ENCODE measurements at regions not wholly inside any gene's neighbourhood (a gene's known extent, or its start where the extent isn't known, plus 50 kb on each side); places are given as distances from the start of the nearest gene placed in this dataset.
"Not testable (repeated sequence)": the region's sequence is repeated elsewhere in the genome, so short reads cannot be mapped to it uniquely, and the experiment has no call there.

- no peak for DNase-seq
Measured at GRCh38 chr1:193438312-193438711, 251.9 kb upstream of the B3GALT2 start.

DNA sequence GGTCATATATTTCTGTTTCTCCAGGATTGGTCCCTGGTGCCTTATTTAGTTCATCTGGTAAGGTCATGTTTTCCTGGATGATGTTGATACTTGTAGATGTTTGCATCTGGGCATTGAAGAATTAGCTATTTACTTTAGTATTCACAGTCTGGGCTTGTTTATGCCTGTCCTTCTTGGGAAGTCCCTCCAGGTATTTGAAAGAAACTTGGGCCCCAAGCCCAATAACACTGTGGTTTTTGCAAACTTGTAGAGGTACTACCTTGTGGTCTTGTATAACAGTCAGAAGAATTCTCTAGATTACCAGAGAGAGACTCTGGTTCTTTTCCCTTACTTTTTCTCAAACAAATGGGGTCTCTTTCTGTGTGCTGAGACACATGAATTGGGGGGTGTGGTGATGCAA is 251.4 kb upstream of the B3GALT2 start:
- DNase-seq = no peak

- DNase-seq = not testable (repeated sequence)
Measured at GRCh38 chr1:193437333-193437732, 250.9 kb upstream of the B3GALT2 start.

DNA sequence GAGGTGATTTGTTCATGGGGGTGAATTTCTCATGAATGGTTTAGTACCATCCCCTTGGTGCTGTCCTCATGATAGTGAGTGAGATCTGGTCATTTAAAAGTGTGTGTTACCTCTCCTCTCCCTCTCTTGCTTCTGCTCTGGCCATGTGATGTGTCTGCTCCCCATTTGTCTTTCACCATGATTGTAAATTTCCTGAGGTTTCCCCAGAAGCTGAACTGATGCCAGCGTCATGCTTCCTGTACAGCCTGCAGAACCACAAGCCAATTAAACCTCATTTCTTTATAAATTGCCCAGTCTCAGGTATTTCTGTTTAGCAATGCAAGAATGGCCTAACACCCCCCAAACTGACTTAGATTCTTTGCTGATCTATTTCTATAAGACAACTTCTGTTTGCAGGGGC is 249.4 kb upstream of the B3GALT2 start:
- DNase-seq = no peak

DNA sequence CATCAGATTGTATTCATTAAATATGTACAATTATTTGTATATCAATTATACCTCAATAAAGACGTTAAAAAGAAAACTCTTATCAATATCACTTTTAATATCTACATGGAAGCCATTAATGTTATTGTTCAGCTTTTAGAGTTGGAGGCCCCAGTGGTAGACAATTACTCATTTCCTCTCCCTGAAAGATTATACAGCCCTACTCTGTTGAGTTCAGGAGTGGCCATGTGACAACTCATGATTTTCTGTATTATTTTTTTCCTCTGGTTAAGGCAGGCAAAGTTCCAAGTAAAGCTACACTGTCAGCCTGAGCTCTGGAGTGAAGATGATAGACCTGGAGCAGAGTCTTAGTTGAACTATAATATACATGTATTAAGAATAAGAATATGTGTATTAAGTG is 247.9 kb upstream of the B3GALT2 start:
- no peak for DNase-seq

DNA sequence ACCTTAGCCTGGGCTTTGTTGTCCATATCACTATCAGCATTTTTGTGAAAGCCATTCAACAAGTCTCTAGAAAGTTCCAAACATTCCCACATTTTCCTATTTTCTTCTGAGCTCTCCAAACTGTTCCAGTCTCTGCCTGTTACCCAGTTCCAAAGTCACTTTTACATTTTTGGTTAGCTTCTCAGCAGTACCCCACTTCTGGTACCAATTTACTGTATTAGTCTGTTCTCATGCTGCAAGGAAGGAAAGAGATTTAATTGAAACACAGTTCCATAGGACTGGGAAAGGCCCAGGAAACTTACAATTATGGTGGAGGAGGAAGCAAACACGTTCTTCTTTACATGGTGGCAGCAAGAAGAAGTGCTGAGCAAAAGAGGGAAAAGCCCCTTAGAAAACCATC is 247.2 kb upstream of the B3GALT2 start:
- DNase-seq = no peak

DNA sequence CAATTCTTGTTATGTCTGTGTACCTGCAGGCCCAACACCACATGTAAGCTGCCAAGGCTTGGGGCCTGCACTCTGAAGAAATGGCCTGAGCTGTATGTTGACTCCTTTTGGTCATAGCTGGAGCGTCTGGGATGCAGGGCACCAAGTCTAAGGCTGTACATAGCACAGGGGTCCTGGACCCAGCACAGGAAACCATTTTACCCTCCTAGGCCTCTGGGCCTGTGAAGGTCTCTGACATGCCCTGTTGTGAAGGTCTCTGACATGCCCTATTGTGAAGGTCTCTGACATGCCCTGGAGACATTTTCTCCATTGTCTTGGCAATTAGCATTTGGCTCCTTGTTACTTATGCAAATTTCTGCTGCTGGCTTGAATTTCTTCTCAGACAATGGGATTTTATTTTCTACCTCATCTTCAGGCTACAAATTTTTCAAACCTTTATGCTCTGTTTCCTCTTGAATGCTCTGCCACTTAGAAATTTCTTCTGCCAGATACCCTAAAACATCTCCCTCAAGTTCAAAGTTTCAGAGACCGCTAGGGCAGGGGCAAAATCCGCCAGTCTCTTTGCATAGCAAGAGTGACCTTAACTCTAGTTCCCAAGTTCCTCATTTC is 246.7 kb upstream of the B3GALT2 start:
- no peak for DNase-seq

DNA sequence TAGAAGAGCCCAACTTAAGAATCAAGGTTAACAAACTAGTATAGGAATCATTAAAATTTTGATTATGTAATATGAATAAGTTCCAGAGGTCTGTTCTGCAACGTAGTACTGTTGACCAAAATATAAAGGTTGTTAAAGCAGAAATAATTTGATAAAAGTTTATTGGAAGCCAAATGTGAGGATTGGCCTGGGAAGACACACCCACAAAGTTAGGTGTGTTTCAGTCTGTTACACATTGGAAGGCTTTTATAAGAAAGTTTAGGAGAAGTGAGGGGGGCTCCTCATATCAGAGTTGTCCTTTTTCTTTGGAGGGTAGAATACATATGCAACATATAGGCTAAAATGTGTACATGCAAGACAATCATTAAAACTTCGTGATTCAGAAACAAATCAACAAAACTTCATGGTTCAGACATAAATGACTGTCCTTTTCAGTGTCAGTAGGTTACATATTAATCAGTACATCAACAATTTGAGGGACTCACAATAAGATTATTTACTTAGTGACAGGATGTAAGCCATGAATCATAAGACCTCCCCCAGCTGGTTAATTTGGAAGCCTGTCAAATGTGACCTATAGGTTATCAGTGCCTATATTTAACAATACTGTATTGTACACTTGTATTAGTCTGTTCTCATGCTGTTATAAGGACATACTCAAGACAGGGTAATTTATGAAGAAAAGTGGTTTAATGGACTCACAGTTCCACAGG is 245.0 kb upstream of the B3GALT2 start:
- no peak for DNase-seq

DNA sequence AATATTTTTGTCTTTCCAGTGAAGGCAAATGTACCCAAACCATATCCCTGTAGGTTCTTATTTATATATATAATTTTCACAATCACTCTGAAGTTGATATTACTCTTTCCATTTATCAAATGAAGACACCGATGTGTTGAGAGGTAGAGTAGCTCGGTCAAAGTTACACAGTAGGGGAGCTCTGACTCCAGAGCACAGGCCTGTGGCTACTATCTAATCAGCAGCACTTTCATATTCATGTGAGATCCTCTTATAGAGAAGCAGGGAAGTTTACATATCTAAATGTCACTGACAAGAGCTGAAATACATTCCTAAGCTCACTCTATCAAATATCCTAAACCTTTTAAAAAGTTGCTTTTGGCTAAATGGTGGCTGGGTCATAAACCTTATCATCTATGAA is 241.1 kb upstream of the B3GALT2 start:
- DNase-seq = no peak

DNA sequence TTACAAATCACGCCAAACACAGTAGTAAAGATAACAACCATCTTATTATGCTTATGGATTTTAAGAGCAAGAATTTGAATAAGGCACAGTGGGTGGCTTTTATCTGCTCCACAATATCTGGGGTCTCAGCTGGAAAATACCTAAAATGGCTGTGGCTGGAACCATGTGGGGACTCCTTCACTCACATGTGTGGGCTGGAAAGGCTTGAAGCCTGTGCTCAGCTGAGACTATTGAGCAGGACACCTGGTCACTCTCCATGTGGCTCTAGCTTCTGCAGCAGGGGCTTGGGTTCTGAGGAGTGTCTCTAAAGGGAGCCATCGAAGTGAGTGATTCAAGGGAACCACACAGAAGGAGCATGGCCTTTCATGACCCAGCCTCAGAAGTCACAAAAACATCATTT is 239.6 kb upstream of the B3GALT2 start:
- no peak for DNase-seq

DNA sequence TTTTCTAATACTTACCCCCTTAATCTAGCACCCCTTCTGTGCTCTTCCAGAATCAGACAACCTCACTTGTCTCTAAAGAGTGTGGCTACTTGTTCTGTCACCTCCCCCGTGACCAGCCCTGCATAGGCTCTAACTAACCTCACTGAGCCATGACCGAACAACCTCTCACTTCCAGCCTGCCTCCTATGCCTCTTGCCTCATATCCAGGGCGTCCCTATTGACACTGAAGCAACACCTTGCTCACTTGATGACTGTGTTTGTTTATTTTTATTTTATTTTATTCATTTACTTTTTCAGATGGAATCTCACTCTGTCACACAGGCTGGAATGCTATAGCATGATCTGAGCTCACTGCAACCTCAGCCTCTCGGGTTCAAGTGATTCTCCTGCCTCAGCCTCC is 235.1 kb upstream of the B3GALT2 start:
- DNase-seq = no peak

- no peak for DNase-seq
Measured at GRCh38 chr1:193419295-193419694, 232.9 kb upstream of the B3GALT2 start.

- no peak for DNase-seq
Measured at GRCh38 chr1:193418745-193419058, 232.3 kb upstream of the B3GALT2 start.

DNA sequence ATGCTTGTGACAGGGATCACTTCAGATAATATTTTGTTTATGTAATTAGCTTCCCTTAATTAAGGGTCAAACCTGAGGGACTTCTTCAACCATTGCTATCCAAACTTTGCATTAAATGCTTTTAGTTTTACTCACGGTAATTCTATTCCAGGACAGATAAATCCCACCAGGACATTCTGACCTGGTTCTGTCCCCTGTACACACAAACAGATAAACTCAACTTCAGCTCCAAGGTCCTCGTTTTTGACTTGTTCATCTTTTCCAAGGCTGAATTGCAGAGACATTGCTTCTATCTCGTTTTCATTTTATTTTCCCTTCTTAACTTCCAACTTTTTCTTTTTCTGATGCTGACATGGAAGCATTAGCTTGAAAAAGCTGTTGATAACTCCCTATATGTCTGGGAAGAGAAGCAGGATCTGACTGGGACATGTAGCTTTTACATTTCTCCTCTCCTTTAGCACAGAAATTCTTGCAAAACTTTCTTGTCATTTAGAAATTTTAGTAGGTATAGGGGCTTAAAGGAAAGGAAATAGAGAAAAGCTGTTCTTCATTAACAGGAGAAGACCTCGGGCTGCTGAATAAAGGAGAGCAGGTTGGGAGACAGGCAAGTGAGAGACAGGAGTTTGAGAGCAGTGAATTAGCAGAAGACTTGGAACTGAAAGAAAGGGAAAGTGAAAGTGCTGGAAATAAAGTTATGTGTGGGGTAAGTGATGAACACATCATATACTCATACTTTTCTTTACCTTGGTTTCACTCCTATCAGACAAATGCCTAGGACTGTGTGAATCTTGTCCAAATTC is 231.7 kb upstream of the B3GALT2 start:
- DNase-seq = no peak

- DNase-seq = no peak
Measured at GRCh38 chr1:193417403-193417802, 231.0 kb upstream of the B3GALT2 start.

GRCh38 chr1:193416226-193417024 is 230.0 kb upstream of the B3GALT2 start:
- DNase-seq = no peak

DNA sequence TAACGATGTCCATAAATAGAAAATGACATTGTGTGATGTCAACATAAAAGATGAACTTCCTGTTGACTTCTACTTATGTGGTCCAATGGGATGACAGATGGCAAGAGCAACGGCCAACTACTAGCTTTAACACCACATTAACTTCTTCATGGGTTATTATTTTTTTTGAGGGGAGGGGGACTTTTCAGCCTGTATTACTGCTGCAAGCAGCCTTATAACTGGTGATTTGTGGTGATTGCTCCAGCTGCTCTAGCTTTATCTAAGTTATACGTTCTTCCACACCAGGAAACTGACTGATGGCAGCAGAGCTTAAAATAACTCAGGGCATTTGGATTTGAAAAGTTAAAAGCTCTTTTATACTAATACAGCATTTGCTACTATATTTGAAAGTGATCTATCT is 228.8 kb upstream of the B3GALT2 start:
- no peak for DNase-seq

DNA sequence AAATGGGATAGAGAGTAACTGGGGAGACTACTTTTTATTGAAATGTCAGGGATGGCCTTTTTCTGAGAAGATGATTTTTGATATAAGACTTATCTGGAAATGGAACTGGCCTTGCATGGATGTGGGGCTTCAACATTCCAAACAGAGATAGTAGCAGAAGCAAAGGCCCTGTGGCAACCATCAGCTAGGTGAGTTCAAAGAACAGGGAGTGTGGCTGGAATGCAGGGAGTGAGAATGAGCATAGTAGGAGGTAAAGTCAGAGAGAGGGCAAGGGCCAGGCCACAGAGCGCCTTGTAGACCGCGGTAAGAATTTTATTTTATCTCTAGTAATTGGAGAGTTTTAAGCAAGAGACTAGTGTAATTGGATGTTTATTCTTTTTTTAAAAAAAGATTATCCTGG is 227.0 kb upstream of the B3GALT2 start:
- DNase-seq = no peak

GRCh38 chr1:193412748-193413147 is 226.3 kb upstream of the B3GALT2 start:
- DNase-seq = no peak

- no peak for DNase-seq
Measured at GRCh38 chr1:193411714-193412113, 225.3 kb upstream of the B3GALT2 start.

DNA sequence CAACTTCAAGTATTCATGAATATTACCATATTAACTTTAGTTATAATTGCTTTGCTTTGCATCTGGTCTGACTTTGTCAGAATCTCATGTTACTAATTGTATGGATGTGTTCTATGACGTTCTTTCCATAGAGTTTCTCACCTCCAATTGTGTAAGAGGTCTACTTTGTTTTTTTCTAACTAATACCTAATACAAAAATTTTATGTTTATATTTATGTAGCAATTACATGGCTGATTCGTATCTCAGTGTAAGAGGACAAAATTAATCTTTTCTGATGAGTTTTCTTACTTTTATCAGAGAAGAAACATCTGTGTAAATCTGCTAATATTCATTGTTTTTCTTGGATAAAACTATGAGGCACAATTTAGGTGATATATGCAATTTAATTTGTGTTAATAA is 224.8 kb upstream of the B3GALT2 start:
- no peak for DNase-seq

DNA sequence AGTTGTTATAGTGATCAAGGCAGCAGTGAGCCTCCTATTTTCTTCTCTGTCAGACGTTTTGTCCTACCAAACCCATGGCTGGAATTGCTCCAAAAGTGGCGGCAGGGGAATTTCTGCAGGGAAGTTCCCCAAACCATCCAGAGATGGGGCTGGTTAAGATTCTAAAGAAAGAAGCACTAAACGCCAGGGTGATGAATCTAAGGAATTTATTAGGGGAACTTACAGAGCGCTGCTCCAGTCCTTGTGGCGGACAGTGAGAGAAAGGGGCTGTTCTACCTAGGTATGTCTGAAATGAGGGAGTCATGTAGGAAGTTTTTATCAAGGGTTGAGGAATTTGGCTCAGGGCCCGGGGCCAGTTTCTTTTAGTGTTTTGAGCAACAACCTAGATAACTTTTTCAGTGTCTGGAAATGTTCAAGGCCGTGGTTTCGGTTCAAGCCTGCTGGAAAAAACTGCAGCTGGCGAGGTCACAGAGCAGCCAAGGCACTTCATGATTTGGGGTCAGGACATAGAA is 222.4 kb upstream of the B3GALT2 start:
- no peak for DNase-seq

GRCh38 chr1:193406901-193407300 is 220.5 kb upstream of the B3GALT2 start:
- DNase-seq = no peak

All from stimulated activated CD4-positive, alpha-beta T cell treated with anti-CD3 and anti-CD28 coated beads, Interleukin-12 subunit alpha, Interleukin-12 subunit beta, amount 100 ng/mL, for 4 hours (primary cell).